ENCODE measurements at regions not wholly inside any gene's neighbourhood (a gene's known extent, or its start where the extent isn't known, plus 50 kb on each side); places are given as distances from the start of the nearest gene placed in this dataset.

DNA sequence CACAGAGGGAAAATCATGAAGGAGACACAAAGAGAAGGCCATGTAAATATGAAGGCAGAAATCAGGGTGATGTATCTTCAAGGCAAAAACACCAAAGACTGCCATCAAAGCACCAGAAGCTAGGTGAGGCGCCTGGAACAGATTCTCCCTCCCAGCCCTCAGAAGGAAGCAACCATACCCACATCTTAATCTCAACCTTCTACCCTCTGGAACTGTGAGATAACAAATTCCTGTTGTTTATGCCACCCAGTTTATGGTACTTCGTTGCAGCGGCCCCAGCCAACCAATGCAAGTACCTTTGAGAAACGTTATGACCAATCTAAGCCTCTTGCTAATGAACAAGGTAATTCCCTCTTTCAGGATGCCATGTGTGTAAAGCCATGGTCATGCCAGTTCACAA lies 66.2 kb upstream of the STXBP5 start (continued):
- TF ChIP-seq YY1 (IDR thresholded peaks at IDR 0.05; ENCODE audit: insufficient read depth, insufficient replicate concordance, low read depth, low read length) (no peak), ZNF205 (CRISPR knock-in tag; IDR thresholded peaks at IDR 0.05) (no peak), HOXA5 (CRISPR knock-in tag; IDR thresholded peaks at IDR 0.05) (no peak), MTA3 (CRISPR knock-in tag; IDR thresholded peaks at IDR 0.05) (no peak), ZNF333 (CRISPR knock-in tag; IDR thresholded peaks at IDR 0.05; ENCODE audit: borderline replicate concordance) (no peak), SMYD3 (CRISPR knock-in tag; IDR thresholded peaks at IDR 0.05) (no peak), NR2F1 (CRISPR knock-in tag; IDR thresholded peaks at IDR 0.05) (no peak), ZBTB38 (CRISPR knock-in tag; IDR thresholded peaks at IDR 0.05) (no peak), THAP11 (CRISPR knock-in tag; IDR thresholded peaks at IDR 0.05) (no peak), ZNF670 (CRISPR knock-in tag; IDR thresholded peaks at IDR 0.05; ENCODE audit: borderline replicate concordance) (no peak)
- TF ChIP-seq, protein P1, sequence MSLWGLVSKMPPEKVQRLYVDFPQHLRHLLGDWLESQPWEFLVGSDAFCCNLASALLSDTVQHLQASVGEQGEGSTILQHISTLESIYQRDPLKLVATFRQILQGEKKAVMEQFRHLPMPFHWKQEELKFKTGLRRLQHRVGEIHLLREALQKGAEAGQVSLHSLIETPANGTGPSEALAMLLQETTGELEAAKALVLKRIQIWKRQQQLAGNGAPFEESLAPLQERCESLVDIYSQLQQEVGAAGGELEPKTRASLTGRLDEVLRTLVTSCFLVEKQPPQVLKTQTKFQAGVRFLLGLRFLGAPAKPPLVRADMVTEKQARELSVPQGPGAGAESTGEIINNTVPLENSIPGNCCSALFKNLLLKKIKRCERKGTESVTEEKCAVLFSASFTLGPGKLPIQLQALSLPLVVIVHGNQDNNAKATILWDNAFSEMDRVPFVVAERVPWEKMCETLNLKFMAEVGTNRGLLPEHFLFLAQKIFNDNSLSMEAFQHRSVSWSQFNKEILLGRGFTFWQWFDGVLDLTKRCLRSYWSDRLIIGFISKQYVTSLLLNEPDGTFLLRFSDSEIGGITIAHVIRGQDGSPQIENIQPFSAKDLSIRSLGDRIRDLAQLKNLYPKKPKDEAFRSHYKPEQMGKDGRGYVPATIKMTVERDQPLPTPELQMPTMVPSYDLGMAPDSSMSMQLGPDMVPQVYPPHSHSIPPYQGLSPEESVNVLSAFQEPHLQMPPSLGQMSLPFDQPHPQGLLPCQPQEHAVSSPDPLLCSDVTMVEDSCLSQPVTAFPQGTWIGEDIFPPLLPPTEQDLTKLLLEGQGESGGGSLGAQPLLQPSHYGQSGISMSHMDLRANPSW (CRISPR knock-in tag; IDR thresholded peaks at IDR 0.05; ENCODE audit: borderline replicate concordance), result no peak
- TF ChIP-seq, protein P2, sequence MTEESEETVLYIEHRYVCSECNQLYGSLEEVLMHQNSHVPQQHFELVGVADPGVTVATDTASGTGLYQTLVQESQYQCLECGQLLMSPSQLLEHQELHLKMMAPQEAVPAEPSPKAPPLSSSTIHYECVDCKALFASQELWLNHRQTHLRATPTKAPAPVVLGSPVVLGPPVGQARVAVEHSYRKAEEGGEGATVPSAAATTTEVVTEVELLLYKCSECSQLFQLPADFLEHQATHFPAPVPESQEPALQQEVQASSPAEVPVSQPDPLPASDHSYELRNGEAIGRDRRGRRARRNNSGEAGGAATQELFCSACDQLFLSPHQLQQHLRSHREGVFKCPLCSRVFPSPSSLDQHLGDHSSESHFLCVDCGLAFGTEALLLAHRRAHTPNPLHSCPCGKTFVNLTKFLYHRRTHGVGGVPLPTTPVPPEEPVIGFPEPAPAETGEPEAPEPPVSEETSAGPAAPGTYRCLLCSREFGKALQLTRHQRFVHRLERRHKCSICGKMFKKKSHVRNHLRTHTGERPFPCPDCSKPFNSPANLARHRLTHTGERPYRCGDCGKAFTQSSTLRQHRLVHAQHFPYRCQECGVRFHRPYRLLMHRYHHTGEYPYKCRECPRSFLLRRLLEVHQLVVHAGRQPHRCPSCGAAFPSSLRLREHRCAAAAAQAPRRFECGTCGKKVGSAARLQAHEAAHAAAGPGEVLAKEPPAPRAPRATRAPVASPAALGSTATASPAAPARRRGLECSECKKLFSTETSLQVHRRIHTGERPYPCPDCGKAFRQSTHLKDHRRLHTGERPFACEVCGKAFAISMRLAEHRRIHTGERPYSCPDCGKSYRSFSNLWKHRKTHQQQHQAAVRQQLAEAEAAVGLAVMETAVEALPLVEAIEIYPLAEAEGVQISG (CRISPR knock-in tag; IDR thresholded peaks at IDR 0.05), result no peak
